ENCODE measurements at regions not wholly inside any gene's neighbourhood (a gene's known extent, or its start where the extent isn't known, plus 50 kb on each side); places are given as distances from the start of the nearest gene placed in this dataset.

DNA sequence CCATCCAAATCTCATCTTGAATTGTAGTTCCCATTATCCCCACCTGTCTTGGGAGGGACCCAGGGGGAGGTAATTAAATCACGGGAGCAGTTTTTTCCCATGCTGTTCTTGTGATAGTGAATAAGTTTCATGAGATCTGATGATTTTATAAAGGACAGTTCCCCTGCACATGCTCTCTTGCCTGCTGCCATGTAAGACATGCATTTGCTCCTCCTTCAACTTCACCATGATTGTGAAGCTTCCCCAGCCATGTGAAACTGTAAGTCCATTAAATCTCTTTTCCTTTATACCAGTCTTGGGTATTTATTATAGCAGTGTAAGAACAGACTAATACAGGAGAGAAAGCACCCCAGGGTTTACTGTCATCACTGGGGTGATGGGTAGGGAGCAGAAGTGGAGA is 220.4 kb upstream of the NUDT4 start:
- no peak overlapping the region for H3K4me3 Mint-ChIP-seq (ENCODE audit: unreplicated experiment)
- TF ChIP-seq, protein P1, sequence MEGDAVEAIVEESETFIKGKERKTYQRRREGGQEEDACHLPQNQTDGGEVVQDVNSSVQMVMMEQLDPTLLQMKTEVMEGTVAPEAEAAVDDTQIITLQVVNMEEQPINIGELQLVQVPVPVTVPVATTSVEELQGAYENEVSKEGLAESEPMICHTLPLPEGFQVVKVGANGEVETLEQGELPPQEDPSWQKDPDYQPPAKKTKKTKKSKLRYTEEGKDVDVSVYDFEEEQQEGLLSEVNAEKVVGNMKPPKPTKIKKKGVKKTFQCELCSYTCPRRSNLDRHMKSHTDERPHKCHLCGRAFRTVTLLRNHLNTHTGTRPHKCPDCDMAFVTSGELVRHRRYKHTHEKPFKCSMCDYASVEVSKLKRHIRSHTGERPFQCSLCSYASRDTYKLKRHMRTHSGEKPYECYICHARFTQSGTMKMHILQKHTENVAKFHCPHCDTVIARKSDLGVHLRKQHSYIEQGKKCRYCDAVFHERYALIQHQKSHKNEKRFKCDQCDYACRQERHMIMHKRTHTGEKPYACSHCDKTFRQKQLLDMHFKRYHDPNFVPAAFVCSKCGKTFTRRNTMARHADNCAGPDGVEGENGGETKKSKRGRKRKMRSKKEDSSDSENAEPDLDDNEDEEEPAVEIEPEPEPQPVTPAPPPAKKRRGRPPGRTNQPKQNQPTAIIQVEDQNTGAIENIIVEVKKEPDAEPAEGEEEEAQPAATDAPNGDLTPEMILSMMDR (IDR thresholded peaks at IDR 0.05): no peak
- H3K27me3 Mint-ChIP-seq (ENCODE audit: unreplicated experiment): peaks cover 2% of the 10 kb centered on the region
- peaks cover 3% of the 10 kb centered on the region for H3K9me3 Mint-ChIP-seq (ENCODE audit: unreplicated experiment)
- no peak for DNase-seq (ENCODE audit: extremely low spot score, unreplicated experiment)
- H3K36me3 Mint-ChIP-seq (ENCODE audit: unreplicated experiment): peaks cover 3% of the 10 kb centered on the region
- no peak overlapping the region for H3K27ac Mint-ChIP-seq (ENCODE audit: unreplicated experiment)
- no peaks in the 10 kb centered on the region for H3K4me1 Mint-ChIP-seq (ENCODE audit: unreplicated experiment)

- peaks cover 2% of the 10 kb centered on the region for H3K27me3 Mint-ChIP-seq (ENCODE audit: unreplicated experiment)
Measured at GRCh38 chr12:93158065-93158843, 219.5 kb upstream of the NUDT4 start.

GRCh38 chr12:93163260-93164036 is 214.3 kb upstream of the NUDT4 start:
- TF ChIP-seq, protein P1 (IDR thresholded peaks at IDR 0.05): no peak
- Mint-ChIP-seq H3K27me3 (ENCODE audit: unreplicated experiment) (peaks cover 4% of the 10 kb centered on the region), H3K4me3 (ENCODE audit: unreplicated experiment) (no peak overlapping the region), H3K27ac (ENCODE audit: unreplicated experiment) (no peak overlapping the region), H3K36me3 (ENCODE audit: unreplicated experiment) (no peaks in the 10 kb centered on the region), H3K4me1 (ENCODE audit: unreplicated experiment) (peaks cover 6% of the 10 kb centered on the region), H3K9me3 (ENCODE audit: unreplicated experiment) (no peaks in the 10 kb centered on the region)
- no peak for DNase-seq (ENCODE audit: extremely low spot score, unreplicated experiment)

More at GRCh38 chr12:93158065-93158843, 219.5 kb upstream of the NUDT4 start:
- peaks cover 3% of the 10 kb centered on the region for H3K9me3 Mint-ChIP-seq (ENCODE audit: unreplicated experiment)
- TF ChIP-seq, protein P1 (IDR thresholded peaks at IDR 0.05): no peak
- H3K27ac Mint-ChIP-seq (ENCODE audit: unreplicated experiment): no peak overlapping the region
- peaks cover 3% of the 10 kb centered on the region for H3K36me3 Mint-ChIP-seq (ENCODE audit: unreplicated experiment)
- DNase-seq (ENCODE audit: extremely low spot score, unreplicated experiment): no peak
- no peak overlapping the region for H3K4me3 Mint-ChIP-seq (ENCODE audit: unreplicated experiment)
- H3K4me1 Mint-ChIP-seq (ENCODE audit: unreplicated experiment): no peaks in the 10 kb centered on the region

- Mint-ChIP-seq H3K4me1 (ENCODE audit: unreplicated experiment) (peaks cover 6% of the 10 kb centered on the region), H3K36me3 (ENCODE audit: unreplicated experiment) (no peaks in the 10 kb centered on the region)
- DNase-seq (ENCODE audit: extremely low spot score, unreplicated experiment): no peak
Measured at GRCh38 chr12:93164103-93164880, 213.4 kb upstream of the NUDT4 start.

More at GRCh38 chr12:93164103-93164880, 213.4 kb upstream of the NUDT4 start:
- no peak overlapping the region for H3K4me3 Mint-ChIP-seq (ENCODE audit: unreplicated experiment)
- TF ChIP-seq, protein P1 (IDR thresholded peaks at IDR 0.05): no peak
- H3K9me3 Mint-ChIP-seq (ENCODE audit: unreplicated experiment): no peaks in the 10 kb centered on the region
- no peak overlapping the region for H3K27ac Mint-ChIP-seq (ENCODE audit: unreplicated experiment)
- peaks cover 4% of the 10 kb centered on the region for H3K27me3 Mint-ChIP-seq (ENCODE audit: unreplicated experiment)
